Esophagus squamous epithelium (tissue), 5 donors: ENCODE measurements at regions not wholly inside any gene's neighbourhood (a gene's known extent, or its start where the extent isn't known, plus 50 kb on each side); places are given as distances from the start of the nearest gene placed in this dataset.
"Not testable (repeated sequence)": the region's sequence is repeated elsewhere in the genome, so short reads cannot be mapped to it uniquely, and the experiment has no call there.

Experiments used
- DNase-seq: peaks from one replicate; lab custom pipeline; 2025; lab: John Stamatoyannopoulos, UW
- H3K27ac ChIP-seq, 4 donors: fragments of 200-600 bp; sonication (generic); one replicate each; pipeline ENCODE4 v1.5.1; 2016 to 2019; ENCODE audit warnings: mild to moderate bottlenecking in 1 of 4
- H3K27me3 ChIP-seq, 4 donors: fragments of 200-600 bp; sonication (generic); 1 replicate in 3 of 4; 2 replicates in 1 of 4; pipeline versions ENCODE4 v1.5.1 to v1.6.0; 2017 to 2021; ENCODE audit warnings: antibody characterized with exemption in 1 of 4
- H3K36me3 ChIP-seq, 3 donors: fragments of 200-600 bp; sonication (generic); one replicate each; pipeline ENCODE4 v1.5.1; 2016 to 2019
- H3K4me1 ChIP-seq, 3 donors: fragments of 200-600 bp; sonication (generic); one replicate each; pipeline ENCODE4 v1.5.1; 2017 to 2019
- H3K4me3 ChIP-seq, 4 donors: fragments of 200-600 bp; sonication (generic); 1 replicate in 3 of 4; 2 replicates in 1 of 4; pipeline ENCODE4 v1.5.1; 2016 to 2019; ENCODE audit warnings: mild to moderate bottlenecking in 2 of 4, moderate library complexity in 1 of 4
- H3K9me3 ChIP-seq, 3 donors: fragments of 200-600 bp; sonication (generic); one replicate each; pipeline ENCODE4 v1.5.1; 2016 to 2019
- CTCF ChIP-seq, 6 experiments: fragments of 450-650 bp in 4 of 6; fragments of 200-600 bp in 2 of 6; sonication (generic) in 2 of 6; IDR thresholded peaks; one replicate each; pipeline ENCODE4 v1.5.1; 2016 to 2019; ENCODE audit warnings: antibody characterized with exemption in 6 of 6, mild to moderate bottlenecking in 4 of 6, moderate library complexity in 4 of 6
- POLR2A ChIP-seq, 4 donors: fragments of 450-650 bp; IDR thresholded peaks; one replicate each; pipeline ENCODE4 v1.6.1; 2017; ENCODE audit warnings: antibody characterized with exemption in 4 of 4, mild to moderate bottlenecking in 4 of 4, moderate library complexity in 3 of 4
- WGBS, 2 donors: methylation state at CpG; one replicate each; pipeline ENCODE4 v1.1.5; 2018; 5-methylcytosine and 5-hydroxymethylcytosine counted together
- intact Hi-C: fragments of 100-400 bp; cut with DNase I; formaldehyde crosslinking; loops from one replicate; pipeline ENCODE4 v1.15.0; 2022
- donor health status: DM: yes; HTN: yes; CAD: no.

DNA sequence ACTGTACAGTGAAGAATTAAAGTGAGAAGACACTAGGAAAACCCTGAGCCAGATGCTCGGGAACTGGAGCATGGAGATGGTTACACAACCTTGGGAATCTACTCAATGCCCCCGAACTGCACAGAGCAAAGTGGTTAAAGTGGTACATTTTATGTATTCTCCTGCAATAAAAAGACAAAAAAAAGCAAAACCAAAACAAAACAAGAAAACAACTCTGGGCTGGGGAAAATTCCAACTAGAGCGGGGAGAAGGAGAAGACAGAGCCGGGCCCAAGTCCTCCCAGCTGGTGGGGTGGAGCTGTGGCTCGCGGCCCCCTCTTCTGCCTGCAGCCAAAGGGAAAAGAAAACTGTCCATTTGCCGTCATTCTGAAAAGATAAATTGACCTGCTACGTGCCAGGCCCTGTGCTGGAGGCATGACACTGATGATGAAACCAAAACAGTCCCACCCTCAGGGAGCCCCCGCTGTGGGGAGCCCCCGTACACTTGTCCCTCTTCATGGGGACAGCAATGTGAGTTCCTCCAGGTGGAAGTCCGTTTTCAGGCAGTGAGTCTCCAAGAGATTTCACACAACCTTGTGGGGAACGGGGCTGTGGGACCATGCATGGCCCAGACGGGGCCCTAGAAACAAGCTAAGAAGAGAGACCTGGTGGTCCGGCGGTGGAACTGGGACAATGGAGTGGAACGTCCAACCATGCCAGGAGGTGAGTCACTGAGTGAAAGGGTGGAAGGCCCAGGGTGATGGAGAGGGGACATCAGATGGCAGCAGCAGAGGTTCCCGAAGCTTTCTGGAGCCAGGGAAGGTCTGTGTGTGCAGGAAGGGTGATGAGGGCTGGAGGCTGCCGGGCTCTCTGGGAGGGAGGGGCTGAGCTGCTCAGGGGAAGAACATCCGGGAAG lies 114.8 kb upstream of the COL5A1 start:
- Histone ChIP-seq H3K4me3 (no peak overlapping the region), H3K4me1 (no peaks in the 10 kb centered on the region), H3K9me3 (peaks cover 0 to 13% (median 8%) of the 10 kb centered on the region in 3 donors), H3K27ac (peak overlapping the region in 2 of 4 donors; percentile 64), H3K36me3 (no peaks in the 10 kb centered on the region), H3K27me3 (peaks cover 0 to 52% (median 0%) of the 10 kb centered on the region in 4 donors)
- intact Hi-C loops, result no loop called here
- TF ChIP-seq POLR2A (IDR thresholded peaks at IDR 0.05) (no peak), CTCF (IDR thresholded peaks at IDR 0.05) (no peak)
- no peak for DNase-seq
- WGBS, 2 donors, result 60 to 64% methylated on average over 17 to 18 of the region's 19 CpGs

GRCh38 chr9:134530724-134531123 lies 110.9 kb upstream of the COL5A1 start:
- H3K9me3 ChIP-seq, result peaks cover 0 to 13% (median 8%) of the 10 kb centered on the region in 3 donors
- no peak overlapping the region for H3K4me3 ChIP-seq
- H3K36me3 ChIP-seq, result no peaks in the 10 kb centered on the region
- H3K4me1 ChIP-seq, result no peaks in the 10 kb centered on the region
- TF ChIP-seq CTCF (IDR thresholded peaks at IDR 0.05) (no peak), POLR2A (IDR thresholded peaks at IDR 0.05) (no peak)
- no peak for DNase-seq
- no peak overlapping the region for H3K27ac ChIP-seq
- intact Hi-C loops, result no loop called here
- H3K27me3 ChIP-seq, result peaks cover 0 to 61% (median 0%) of the 10 kb centered on the region in 4 donors

- Histone ChIP-seq H3K4me1 (no peaks in the 10 kb centered on the region), H3K36me3 (no peaks in the 10 kb centered on the region), H3K4me3 (no peak overlapping the region), H3K27ac (no peak overlapping the region), H3K9me3 (peaks cover 0 to 13% (median 8%) of the 10 kb centered on the region in 3 donors), H3K27me3 (peaks cover 0 to 61% (median 0%) of the 10 kb centered on the region in 4 donors)
- no peak for DNase-seq
- WGBS, 2 donors, result 65 to 79% methylated on average over 8 of the region's 9 CpGs
- TF ChIP-seq CTCF (IDR thresholded peaks at IDR 0.05) (no peak), POLR2A (IDR thresholded peaks at IDR 0.05) (no peak)
- intact Hi-C loops, result no loop called here
These were observed 110.2 kb upstream of the COL5A1 start for GRCh38 chr9:134531220-134531970.

- 79 to 82% methylated on average over 11 of the region's 12 CpGs for WGBS, 2 donors
These were observed 109.5 kb upstream of the COL5A1 start for GRCh38 chr9:134532084-134532483.

GRCh38 chr9:134532661-134533060 lies 108.9 kb upstream of the COL5A1 start:
- intact Hi-C loops, H3K27ac ChIP-seq, H3K4me1 ChIP-seq, DNase-seq, H3K36me3 ChIP-seq, H3K4me3 ChIP-seq: not testable (repeated sequence)
- peaks cover 0 to 64% (median 0%) of the 10 kb centered on the region in 4 donors for H3K27me3 ChIP-seq
- 92 to 96% methylated on average over 9 of the region's 9 CpGs for WGBS, 2 donors
- peaks cover 0 to 13% (median 8%) of the 10 kb centered on the region in 3 donors for H3K9me3 ChIP-seq

More at GRCh38 chr9:134532084-134532483, 109.5 kb upstream of the COL5A1 start:
- Histone ChIP-seq H3K4me3 (no peak overlapping the region), H3K27ac (no peak overlapping the region), H3K27me3 (peaks cover 0 to 61% (median 0%) of the 10 kb centered on the region in 4 donors), H3K36me3 (no peaks in the 10 kb centered on the region), H3K4me1 (peaks cover 0 to 2% (median 0%) of the 10 kb centered on the region in 3 donors), H3K9me3 (peaks cover 0 to 13% (median 8%) of the 10 kb centered on the region in 3 donors)
- TF ChIP-seq CTCF (IDR thresholded peaks at IDR 0.05), result no peak
- no peak for TF ChIP-seq POLR2A (IDR thresholded peaks at IDR 0.05)
- intact Hi-C loops, result no loop called here
- no peak for DNase-seq
